Transverse colon (tissue), 4 donors: ENCODE measurements at regions not wholly inside any gene's neighbourhood (a gene's known extent, or its start where the extent isn't known, plus 50 kb on each side); places are given as distances from the start of the nearest gene placed in this dataset.

Experiments
- DNase-seq: peaks from one replicate; pipeline ENCODE4 v3.0.0-alpha.2; 2019
- H3K27ac ChIP-seq, 4 donors: fragments of 200-600 bp; sonication (generic); 2 replicates each; pipeline ENCODE4 v1.5.1; 2016 to 2018; ENCODE audit warnings: inconsistent platforms in 4 of 4
- H3K27me3 ChIP-seq: fragments of 200-600 bp; sonication (generic); 2 replicates; pipeline ENCODE4 v1.5.1; 2017; ENCODE audit warnings: inconsistent platforms
- H3K36me3 ChIP-seq, 4 donors: fragments of 200-600 bp; sonication (generic); 2 replicates each; pipeline ENCODE4 v1.5.1; 2017 to 2019; ENCODE audit warnings: inconsistent platforms in 4 of 4
- H3K4me1 ChIP-seq, 4 donors: fragments of 200-600 bp; sonication (generic); 2 replicates each; pipeline ENCODE4 v1.5.1; 2017 to 2020; ENCODE audit warnings: inconsistent platforms in 4 of 4
- H3K4me3 ChIP-seq, 4 donors: fragments of 200-600 bp; sonication (generic); 1 replicate in 1 of 4; 2 replicates in 3 of 4; pipeline versions ENCODE4 v1.5.1 to v1.6.1; 2017 to 2019; ENCODE audit warnings: inconsistent platforms in 4 of 4
- H3K9me3 ChIP-seq, 2 donors: fragments of 200-600 bp; sonication (generic); 2 replicates each; pipeline ENCODE4 v1.5.1; 2017 to 2019; ENCODE audit warnings: inconsistent platforms in 2 of 2
- CTCF ChIP-seq, 5 experiments: fragments of 200-600 bp in 3 of 5; fragments of 450-650 bp in 2 of 5; sonication (generic) in 3 of 5; IDR thresholded peaks; 1 replicate in 2 of 5; 2 replicates in 3 of 5; pipeline ENCODE4 v1.5.1; 2016 to 2017; ENCODE audit warnings: antibody characterized with exemption in 5 of 5, inconsistent platforms in 3 of 5, mild to moderate bottlenecking in 2 of 5, moderate library complexity in 1 of 5
- EP300 ChIP-seq: sonication (generic); formaldehyde crosslinking; IDR thresholded peaks from one replicate; pipeline ENCODE4 v1.6.1; 2017; ENCODE audit warnings: antibody characterized with exemption, low read depth
- POLR2A ChIP-seq: fragments of 450-650 bp; IDR thresholded peaks from one replicate; pipeline ENCODE4 v1.6.1; 2016; ENCODE audit warnings: antibody characterized with exemption, mild to moderate bottlenecking, moderate library complexity
- POLR2AphosphoS5 ChIP-seq, 3 donors: sonication (generic); formaldehyde crosslinking; IDR thresholded peaks; one replicate each; pipeline ENCODE4 v1.6.1; 2016; ENCODE audit warnings: antibody characterized with exemption in 3 of 3
- WGBS, 2 donors: methylation state at CpG; one replicate each; pipeline ENCODE4 v1.1.5; 2018; ENCODE audit warnings: low coverage in 1 of 2; 5-methylcytosine and 5-hydroxymethylcytosine counted together
- in situ Hi-C, 4 donors: fragments of 200-750 bp; cut with MboI; loops; one replicate each; pipeline versions ENCODE4 v1.15.0 to v1.15.1; 2017; ENCODE audit warnings: low sequenced_read_pairs in 3 of 4, low pct_ligation_motif_present in 1 of 4, low pct_unique_long_range_greater_than_20kb in 1 of 4
- intact Hi-C: fragments of 100-400 bp; cut with DNase I; formaldehyde crosslinking; loops from one replicate; pipeline ENCODE4 v1.15.1; 2023; ENCODE audit warnings: low total_unique reads

DNA sequence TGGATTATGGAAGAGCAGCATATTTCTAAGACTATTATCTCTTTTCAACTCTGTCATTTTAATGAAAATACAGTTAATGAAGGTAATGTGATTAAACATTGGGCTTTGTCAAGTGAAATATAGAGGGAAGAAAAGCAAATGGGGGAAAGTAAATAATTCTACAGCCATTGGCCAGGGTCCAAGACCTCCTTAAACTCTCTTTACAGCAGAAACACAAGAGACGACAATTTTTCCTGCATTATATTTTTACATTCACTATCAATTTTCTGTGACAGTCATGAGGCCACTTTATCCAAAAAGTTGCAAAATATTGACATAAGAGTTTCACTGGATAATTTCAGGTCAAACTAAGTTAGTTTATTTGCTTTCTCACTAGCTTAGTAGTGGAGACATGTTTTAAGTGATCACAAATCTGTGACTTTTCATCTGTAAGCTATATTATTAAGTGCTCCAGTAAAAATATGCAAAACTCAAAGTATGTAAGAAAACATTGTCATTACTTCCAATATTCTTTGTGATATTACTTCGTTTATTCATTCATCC is 385.9 kb upstream of the DPH6 start:
- intact Hi-C loops (no loop called here), in situ Hi-C loops (no loop called here)
- no peak for TF ChIP-seq EP300
- no peak for TF ChIP-seq POLR2AphosphoS5 (IDR thresholded peaks at IDR 0.05)
- TF ChIP-seq POLR2A: no peak
- no peaks in the 10 kb centered on the region for H3K36me3 ChIP-seq
- no peak for DNase-seq
- H3K27me3 ChIP-seq: no peaks in the 10 kb centered on the region
- no peak overlapping the region for H3K4me3 ChIP-seq
- H3K27ac ChIP-seq: no peak overlapping the region
- 58 to 63% methylated on average over 2 of the region's 2 CpGs for WGBS, 2 donors
- no peaks in the 10 kb centered on the region for H3K4me1 ChIP-seq
- no peaks in the 10 kb centered on the region for H3K9me3 ChIP-seq

- intact Hi-C loops: no loop called here
- Histone ChIP-seq H3K27me3 (no peaks in the 10 kb centered on the region), H3K9me3 (no peaks in the 10 kb centered on the region), H3K4me3 (no peak overlapping the region), H3K36me3 (no peaks in the 10 kb centered on the region), H3K27ac (no peak overlapping the region), H3K4me1 (no peaks in the 10 kb centered on the region)
- DNase-seq: no peak
- WGBS, 2 donors: 73 to 79% methylated on average over 5 of the region's 5 CpGs
- TF ChIP-seq POLR2A: no peak
- TF ChIP-seq POLR2AphosphoS5 (IDR thresholded peaks at IDR 0.05): no peak
- TF ChIP-seq EP300: no peak
- TF ChIP-seq CTCF (IDR thresholded peaks at IDR 0.05): no peak
- in situ Hi-C loops: no loop called here
Measured at GRCh38 chr15:35932531-35932930, 386.6 kb upstream of the DPH6 start.

- in situ Hi-C loops: no loop called here
- H3K36me3 ChIP-seq: no peaks in the 10 kb centered on the region
- no peaks in the 10 kb centered on the region for H3K9me3 ChIP-seq
- no peak overlapping the region for H3K4me3 ChIP-seq
- TF ChIP-seq CTCF (IDR thresholded peaks at IDR 0.05) (no peak), POLR2A (no peak), POLR2AphosphoS5 (IDR thresholded peaks at IDR 0.05) (no peak), EP300 (no peak)
- intact Hi-C loops: no loop called here
- H3K4me1 ChIP-seq: no peaks in the 10 kb centered on the region
- DNase-seq: no peak
- no peak overlapping the region for H3K27ac ChIP-seq
- WGBS, 2 donors: 72 to 75% methylated on average over 3 of the region's 3 CpGs
- no peaks in the 10 kb centered on the region for H3K27me3 ChIP-seq
Measured at GRCh38 chr15:35933531-35933930, 387.6 kb upstream of the DPH6 start.

DNA sequence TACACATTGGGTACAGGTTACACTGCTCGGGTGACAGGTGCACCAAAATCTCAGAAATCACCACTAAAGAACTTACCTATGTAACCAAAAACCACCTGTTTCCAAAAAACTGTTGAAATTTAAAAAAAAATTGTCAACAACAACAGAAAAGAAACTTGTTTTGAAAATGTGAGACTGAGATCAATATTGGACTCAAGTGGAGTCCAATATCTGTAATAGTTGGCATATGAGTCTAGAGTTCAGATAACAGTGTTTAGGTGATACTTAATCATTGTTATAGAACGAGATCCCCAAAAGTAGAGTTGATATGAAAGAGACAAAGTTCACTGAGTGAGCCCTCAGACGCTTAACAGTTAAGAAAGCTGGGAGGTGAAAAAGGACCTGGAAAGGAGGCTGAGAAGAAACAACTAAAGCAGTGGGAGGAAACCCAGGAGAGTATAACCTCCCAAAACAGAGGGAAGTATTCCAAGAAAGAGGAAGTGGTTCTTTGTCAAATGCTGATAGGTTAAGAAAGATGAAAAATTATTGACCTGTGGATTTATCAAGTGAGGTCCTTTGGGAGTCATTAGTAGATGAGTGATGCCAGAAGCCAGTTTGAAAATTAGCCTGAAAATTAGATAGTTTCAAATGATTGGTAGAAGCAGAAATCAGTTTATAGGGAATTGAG is 388.6 kb upstream of the DPH6 start:
- 84 to 88% methylated on average over 2 to 3 of the region's 3 CpGs for WGBS, 2 donors
- intact Hi-C loops: no loop called here

More for the DNA sequence above, 388.6 kb upstream of the DPH6 start:
- H3K4me3 ChIP-seq: no peak overlapping the region
- DNase-seq: no peak
- no peak for TF ChIP-seq POLR2A
- TF ChIP-seq CTCF (IDR thresholded peaks at IDR 0.05): no peak
- no peak for TF ChIP-seq EP300
- no peak for TF ChIP-seq POLR2AphosphoS5 (IDR thresholded peaks at IDR 0.05)
- H3K36me3 ChIP-seq: no peaks in the 10 kb centered on the region
- H3K27me3 ChIP-seq: no peaks in the 10 kb centered on the region
- no peaks in the 10 kb centered on the region for H3K9me3 ChIP-seq
- in situ Hi-C loops: no loop called here
- no peak overlapping the region for H3K27ac ChIP-seq
- no peaks in the 10 kb centered on the region for H3K4me1 ChIP-seq
